Gastroesophageal sphincter (tissue), 4 donors: ENCODE measurements at regions not wholly inside any gene's neighbourhood (a gene's known extent, or its start where the extent isn't known, plus 50 kb on each side); places are given as distances from the start of the nearest gene placed in this dataset.

Source experiments
- ATAC-seq: fragments of 150-250 bp; one replicate; pipeline ENCODE4 v1.9.1; 2016; ENCODE audit warnings: mild to moderate bottlenecking, moderate library complexity
- H3K27ac ChIP-seq, 4 donors: fragments of 200-600 bp; sonication (generic) in 3 of 4; 1 replicate in 3 of 4; 2 replicates in 1 of 4; pipeline ENCODE4 v1.5.1; 2016 to 2019
- H3K27me3 ChIP-seq: fragments of 200-600 bp; sonication (generic); one replicate; pipeline ENCODE4 v1.5.1; 2019
- H3K36me3 ChIP-seq, 2 donors: fragments of 200-600 bp; sonication (generic); one replicate each; pipeline ENCODE4 v1.5.1; 2019; ENCODE audit warnings: control low read depth in 1 of 2
- H3K4me1 ChIP-seq, 3 donors: fragments of 200-600 bp; sonication (generic); 1 replicate in 2 of 3; 2 replicates in 1 of 3; pipeline ENCODE4 v1.5.1; 2016 to 2019; ENCODE audit warnings: control low read depth in 2 of 3
- H3K4me3 ChIP-seq, 2 donors: fragments of 200-600 bp; sonication (generic); one replicate each; pipeline ENCODE4 v1.5.1; 2019; ENCODE audit warnings: mild to moderate bottlenecking in 1 of 2, moderate library complexity in 1 of 2
- H3K9me3 ChIP-seq, 3 donors: fragments of 200-600 bp; sonication (generic); one replicate each; pipeline ENCODE4 v1.5.1; 2017 to 2019; ENCODE audit warnings: control low read depth in 2 of 3
- EP300 ChIP-seq: sonication (generic); formaldehyde crosslinking; IDR thresholded peaks from one replicate; pipeline ENCODE4 v1.6.1; 2017; ENCODE audit warnings: antibody characterized with exemption, mild to moderate bottlenecking
- POLR2A ChIP-seq, 2 donors: fragments of 450-650 bp; IDR thresholded peaks; one replicate each; pipeline ENCODE4 v1.6.1; 2017; ENCODE audit warnings: antibody characterized with exemption in 2 of 2, mild to moderate bottlenecking in 2 of 2, moderate library complexity in 1 of 2
- POLR2AphosphoS5 ChIP-seq: sonication (generic); formaldehyde crosslinking; IDR thresholded peaks from one replicate; pipeline ENCODE4 v1.6.1; 2017; ENCODE audit warnings: antibody characterized with exemption
- WGBS, 2 donors: methylation state at CpG; one replicate each; pipeline ENCODE4 v1.1.5; 2018; ENCODE audit warnings: low coverage in 1 of 2; 5-methylcytosine and 5-hydroxymethylcytosine counted together
- TF ChIP-seq, protein P1 (sequence below), 4 experiments: fragments of 200-600 bp in 2 of 4; fragments of 450-650 bp in 2 of 4; sonication (generic) in 1 of 4; IDR thresholded peaks; one replicate each; pipeline ENCODE4 v1.5.1; 2017 to 2019; ENCODE audit warnings: antibody characterized with exemption in 4 of 4, mild to moderate bottlenecking in 2 of 4, moderate library complexity in 2 of 4

- Histone ChIP-seq H3K27ac (no peak overlapping the region), H3K9me3 (peaks cover 0 to 12% (median 0%) of the 10 kb centered on the region in 3 donors), H3K4me1 (no peaks in the 10 kb centered on the region), H3K36me3 (no peaks in the 10 kb centered on the region), H3K27me3 (no peaks in the 10 kb centered on the region), H3K4me3 (no peak overlapping the region)
- TF ChIP-seq, protein P1, sequence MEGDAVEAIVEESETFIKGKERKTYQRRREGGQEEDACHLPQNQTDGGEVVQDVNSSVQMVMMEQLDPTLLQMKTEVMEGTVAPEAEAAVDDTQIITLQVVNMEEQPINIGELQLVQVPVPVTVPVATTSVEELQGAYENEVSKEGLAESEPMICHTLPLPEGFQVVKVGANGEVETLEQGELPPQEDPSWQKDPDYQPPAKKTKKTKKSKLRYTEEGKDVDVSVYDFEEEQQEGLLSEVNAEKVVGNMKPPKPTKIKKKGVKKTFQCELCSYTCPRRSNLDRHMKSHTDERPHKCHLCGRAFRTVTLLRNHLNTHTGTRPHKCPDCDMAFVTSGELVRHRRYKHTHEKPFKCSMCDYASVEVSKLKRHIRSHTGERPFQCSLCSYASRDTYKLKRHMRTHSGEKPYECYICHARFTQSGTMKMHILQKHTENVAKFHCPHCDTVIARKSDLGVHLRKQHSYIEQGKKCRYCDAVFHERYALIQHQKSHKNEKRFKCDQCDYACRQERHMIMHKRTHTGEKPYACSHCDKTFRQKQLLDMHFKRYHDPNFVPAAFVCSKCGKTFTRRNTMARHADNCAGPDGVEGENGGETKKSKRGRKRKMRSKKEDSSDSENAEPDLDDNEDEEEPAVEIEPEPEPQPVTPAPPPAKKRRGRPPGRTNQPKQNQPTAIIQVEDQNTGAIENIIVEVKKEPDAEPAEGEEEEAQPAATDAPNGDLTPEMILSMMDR (IDR thresholded peaks at IDR 0.05): no peak
- ATAC-seq: no peak
Measured at GRCh38 chr5:18496041-18496440, 861.8 kb downstream of the TAF11L14 start.

GRCh38 chr5:18497089-18497488, 862.8 kb downstream of the TAF11L14 start:
- H3K4me3 ChIP-seq: no peak overlapping the region
- TF ChIP-seq POLR2AphosphoS5 (no peak), EP300 (no peak), POLR2A (IDR thresholded peaks at IDR 0.05) (no peak)
- TF ChIP-seq, protein P1 (IDR thresholded peaks at IDR 0.05): no peak
- ATAC-seq: no peak
- no peaks in the 10 kb centered on the region for H3K4me1 ChIP-seq
- 72 to 85% methylated on average over 2 of the region's 2 CpGs for WGBS, 2 donors
- H3K9me3 ChIP-seq: peaks cover 0 to 12% (median 0%) of the 10 kb centered on the region in 3 donors
- no peaks in the 10 kb centered on the region for H3K36me3 ChIP-seq
- H3K27me3 ChIP-seq: no peaks in the 10 kb centered on the region
- H3K27ac ChIP-seq: no peak overlapping the region

DNA sequence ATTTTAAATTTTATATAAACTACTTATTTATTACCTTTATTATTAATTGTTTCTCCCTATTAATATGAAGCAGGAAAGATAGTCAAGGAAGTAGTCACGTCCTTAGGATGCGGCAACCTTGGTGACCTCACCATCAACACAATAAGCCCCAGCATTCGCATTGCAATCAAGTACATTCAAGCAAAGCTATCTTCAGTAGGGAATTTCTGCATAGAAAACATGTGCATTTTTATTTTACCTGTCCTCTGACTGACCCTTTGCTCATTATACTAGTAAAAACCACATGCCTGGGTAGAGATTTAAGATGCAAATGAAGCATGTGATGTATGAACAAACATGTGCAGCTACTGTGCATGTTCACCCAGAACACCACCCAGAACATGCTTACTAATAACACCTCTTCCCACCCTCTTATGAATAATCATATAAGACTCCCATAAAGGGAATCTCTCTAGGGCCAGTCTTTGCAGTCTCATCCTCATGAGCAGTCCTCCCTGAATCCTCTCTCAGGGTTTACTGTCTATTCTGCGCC, 869.6 kb downstream of the TAF11L14 start:
- no peaks in the 10 kb centered on the region for H3K27me3 ChIP-seq
- ATAC-seq: no peak
- H3K9me3 ChIP-seq: no peaks in the 10 kb centered on the region
- TF ChIP-seq, protein P1 (IDR thresholded peaks at IDR 0.05): no peak
- TF ChIP-seq POLR2AphosphoS5: no peak
- no peak for TF ChIP-seq POLR2A (IDR thresholded peaks at IDR 0.05)
- no peak for TF ChIP-seq EP300
- H3K4me1 ChIP-seq: no peaks in the 10 kb centered on the region
- H3K36me3 ChIP-seq: no peaks in the 10 kb centered on the region
- no peak overlapping the region for H3K4me3 ChIP-seq
- WGBS, 2 donors: 82 to 95% methylated on average over 3 to 4 of the region's 4 CpGs
- H3K27ac ChIP-seq: no peak overlapping the region

GRCh38 chr5:18507114-18507513, 872.9 kb downstream of the TAF11L14 start:
- 69 to 90% methylated on average over 1 of the region's 1 CpG for whole genome bisulfite sequencing, 2 donors
- no peaks in the 10 kb centered on the region for H3K27me3 ChIP-seq
- H3K36me3 ChIP-seq: no peaks in the 10 kb centered on the region
- TF ChIP-seq POLR2A (IDR thresholded peaks at IDR 0.05) (no peak), POLR2AphosphoS5 (no peak), EP300 (no peak)
- TF ChIP-seq, protein P1 (IDR thresholded peaks at IDR 0.05): no peak
- H3K9me3 ChIP-seq: no peaks in the 10 kb centered on the region
- no peak overlapping the region for H3K4me3 ChIP-seq
- H3K27ac ChIP-seq: no peak overlapping the region
- ATAC-seq: no peak
- H3K4me1 ChIP-seq: no peaks in the 10 kb centered on the region

DNA sequence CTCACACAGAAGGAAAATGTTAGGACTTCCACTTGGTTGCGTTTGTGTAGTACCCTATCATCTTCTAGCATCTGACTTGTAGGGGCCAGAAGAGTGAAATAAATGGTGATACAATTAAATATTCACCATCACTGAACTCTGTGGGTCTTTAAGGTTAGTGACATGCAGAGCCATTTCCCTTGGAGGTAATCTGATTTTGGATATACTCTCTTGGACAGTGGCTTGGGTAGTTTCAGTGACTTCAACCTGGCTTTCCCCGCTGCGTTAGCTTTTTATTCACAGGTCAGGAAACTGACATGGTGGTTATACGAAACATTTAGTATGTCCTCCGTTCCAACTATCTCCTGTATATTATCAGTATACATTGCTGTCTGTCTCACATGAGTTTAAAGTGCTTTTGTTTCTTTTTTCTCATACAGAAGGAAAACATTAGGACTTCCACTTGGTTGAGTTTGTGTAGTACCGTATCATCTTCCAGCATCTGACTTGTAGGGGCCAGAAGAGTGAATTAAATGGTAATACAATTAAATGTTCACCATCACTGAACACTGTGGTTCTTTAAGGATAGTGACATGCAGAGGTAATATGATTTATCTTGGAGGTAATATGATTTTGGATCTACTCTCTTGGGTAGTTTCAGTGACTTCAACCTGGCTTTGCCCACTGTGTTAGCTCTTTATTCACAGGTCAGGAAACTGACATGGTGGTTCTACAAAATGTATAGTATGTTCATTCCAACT, 883.6 kb downstream of the TAF11L14 start:
- no peak overlapping the region for H3K4me3 ChIP-seq
- peaks cover 0 to 14% (median 0%) of the 10 kb centered on the region in 3 donors for H3K9me3 ChIP-seq
- H3K36me3 ChIP-seq: no peaks in the 10 kb centered on the region
- ATAC-seq: no peak
- 78 to 80% methylated on average over 6 of the region's 6 CpGs for WGBS, 2 donors
- H3K27me3 ChIP-seq: no peaks in the 10 kb centered on the region
- H3K27ac ChIP-seq: no peak overlapping the region
- no peaks in the 10 kb centered on the region for H3K4me1 ChIP-seq
- no peak for TF ChIP-seq EP300
- TF ChIP-seq, protein P1 (IDR thresholded peaks at IDR 0.05): no peak
